GM12801 (cell line): ENCODE measurements at regions not wholly inside any gene's neighbourhood (a gene's known extent, or its start where the extent isn't known, plus 50 kb on each side); places are given as distances from the start of the nearest gene placed in this dataset.

ENCODE experiments used
- TF ChIP-seq, protein P1 (sequence below): IDR thresholded peaks from one replicate; pipeline ENCODE4 v1.5.1; 2011; ENCODE audit warnings: control low read depth; ENCODE audit not compliant: insufficient read length; ENCODE audit errors: extremely low read depth

DNA sequence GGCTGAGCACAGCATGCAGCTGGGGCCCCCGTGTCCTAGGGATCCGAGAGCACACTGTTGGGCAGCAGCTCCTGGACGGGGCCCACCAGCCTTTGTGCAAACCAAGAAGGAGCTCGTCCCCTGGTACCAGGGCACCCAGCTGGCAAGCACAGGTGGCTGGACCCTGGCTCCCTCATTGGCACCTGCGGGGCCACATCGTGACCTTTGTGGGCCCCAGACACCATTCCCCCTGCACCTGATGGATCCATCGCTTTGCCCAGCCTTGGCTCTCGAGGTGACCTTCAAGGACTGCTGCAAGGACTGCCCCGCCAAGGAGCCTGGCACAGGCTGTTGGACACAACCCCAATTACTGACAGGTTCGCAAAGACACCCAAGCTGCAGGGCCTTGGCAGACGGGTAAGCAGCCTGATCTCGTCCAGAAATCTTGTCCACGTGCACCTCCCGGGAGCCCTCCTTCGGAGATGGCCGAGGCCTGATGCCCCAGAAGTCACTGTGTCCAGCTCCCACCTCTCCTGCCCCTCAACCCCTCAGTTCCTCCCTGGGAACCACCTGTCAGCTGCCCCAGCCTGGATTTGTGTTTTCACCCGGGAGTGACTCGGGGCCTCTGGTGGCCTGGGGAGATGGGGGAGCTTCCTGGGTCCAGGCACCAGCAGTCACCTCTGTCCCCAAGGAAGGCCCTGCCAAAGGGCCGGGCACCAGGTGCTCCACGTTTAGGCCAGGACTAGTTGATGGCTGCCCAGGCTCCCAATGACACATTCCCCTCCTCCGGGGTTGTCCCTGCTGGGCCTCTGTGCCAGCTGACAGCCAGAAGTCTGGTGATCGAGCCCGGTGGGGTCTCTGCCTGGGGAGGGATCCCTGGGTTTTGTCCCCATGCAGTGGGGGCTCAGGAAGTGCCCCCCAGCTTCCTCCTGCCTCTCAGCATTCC lies 137.1 kb upstream of the PPP1R26 start:
- TF ChIP-seq, protein P1, sequence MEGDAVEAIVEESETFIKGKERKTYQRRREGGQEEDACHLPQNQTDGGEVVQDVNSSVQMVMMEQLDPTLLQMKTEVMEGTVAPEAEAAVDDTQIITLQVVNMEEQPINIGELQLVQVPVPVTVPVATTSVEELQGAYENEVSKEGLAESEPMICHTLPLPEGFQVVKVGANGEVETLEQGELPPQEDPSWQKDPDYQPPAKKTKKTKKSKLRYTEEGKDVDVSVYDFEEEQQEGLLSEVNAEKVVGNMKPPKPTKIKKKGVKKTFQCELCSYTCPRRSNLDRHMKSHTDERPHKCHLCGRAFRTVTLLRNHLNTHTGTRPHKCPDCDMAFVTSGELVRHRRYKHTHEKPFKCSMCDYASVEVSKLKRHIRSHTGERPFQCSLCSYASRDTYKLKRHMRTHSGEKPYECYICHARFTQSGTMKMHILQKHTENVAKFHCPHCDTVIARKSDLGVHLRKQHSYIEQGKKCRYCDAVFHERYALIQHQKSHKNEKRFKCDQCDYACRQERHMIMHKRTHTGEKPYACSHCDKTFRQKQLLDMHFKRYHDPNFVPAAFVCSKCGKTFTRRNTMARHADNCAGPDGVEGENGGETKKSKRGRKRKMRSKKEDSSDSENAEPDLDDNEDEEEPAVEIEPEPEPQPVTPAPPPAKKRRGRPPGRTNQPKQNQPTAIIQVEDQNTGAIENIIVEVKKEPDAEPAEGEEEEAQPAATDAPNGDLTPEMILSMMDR: no peak

DNA sequence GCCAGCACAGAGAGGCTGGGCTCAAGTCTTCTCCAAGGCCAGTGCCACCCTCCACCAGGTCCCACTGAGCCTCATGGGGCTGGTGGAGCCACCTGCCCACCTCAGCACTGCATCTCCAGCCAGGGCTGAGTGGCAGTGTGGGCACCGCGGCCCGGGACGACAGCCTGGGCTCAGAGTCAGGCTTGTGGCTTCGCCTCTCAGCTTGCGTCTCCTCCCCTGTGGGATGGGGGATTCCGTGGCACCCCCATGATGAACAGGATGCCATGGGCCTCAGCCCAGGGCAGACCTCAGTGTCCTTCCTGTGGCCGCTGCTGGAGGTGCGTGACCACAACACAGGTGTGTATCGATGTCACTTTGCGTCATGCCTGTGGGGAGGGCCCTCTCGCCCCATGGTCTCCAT lies 136.4 kb upstream of the PPP1R26 start:
- TF ChIP-seq, protein P1: no peak

DNA sequence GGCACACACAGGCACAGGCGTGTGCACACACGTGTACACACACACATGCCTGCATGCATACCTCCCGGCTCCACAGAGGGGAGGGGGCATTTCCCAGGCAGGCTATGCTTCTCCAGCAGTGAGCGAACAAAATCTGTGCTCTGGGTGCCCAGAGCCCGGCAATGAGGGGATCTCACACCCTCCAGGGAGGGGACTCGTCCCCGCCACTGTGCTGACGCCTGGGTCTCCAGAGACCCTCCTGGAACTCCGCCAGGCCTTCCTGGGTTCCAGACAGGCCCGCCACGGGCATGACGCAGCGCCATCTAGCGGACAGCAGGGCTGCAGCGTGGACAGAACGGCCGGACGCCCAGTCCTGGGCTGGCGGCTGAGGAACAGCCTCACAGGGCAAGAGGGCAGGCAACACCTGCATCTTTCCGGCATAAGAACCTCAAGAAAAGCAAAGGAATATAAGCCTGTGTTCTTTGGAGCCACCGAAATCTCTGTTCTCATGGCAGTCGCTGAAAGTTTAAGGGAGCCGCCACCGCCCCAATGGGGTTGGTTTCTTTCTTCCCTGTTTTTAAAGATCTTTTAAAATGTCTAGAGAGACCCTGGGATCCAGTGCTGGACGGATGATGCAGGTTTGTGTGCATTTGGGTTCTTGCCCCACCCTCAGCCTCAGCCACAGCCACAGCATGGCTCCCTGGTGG lies 135.6 kb upstream of the PPP1R26 start:
- TF ChIP-seq, protein P1: no peak

DNA sequence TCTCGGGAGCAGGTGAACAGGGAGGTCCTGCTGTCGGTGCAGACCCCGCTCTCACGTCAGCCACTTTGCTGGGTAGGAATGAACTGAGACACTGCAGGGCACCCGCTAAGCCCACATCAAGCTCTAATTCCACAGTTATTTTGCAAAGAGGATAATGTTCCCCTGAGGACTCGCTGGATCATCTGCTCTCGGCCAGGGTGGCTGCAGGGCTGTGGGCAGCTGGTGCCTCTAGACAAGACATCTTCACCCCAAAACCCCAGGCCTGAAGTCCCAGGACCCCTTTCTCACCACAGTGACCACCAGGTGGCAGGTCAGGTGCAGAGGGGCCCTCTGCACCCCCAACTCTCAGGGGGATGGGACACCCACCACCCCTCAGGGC lies 135.1 kb upstream of the PPP1R26 start:
- TF ChIP-seq, protein P1: no peak

DNA sequence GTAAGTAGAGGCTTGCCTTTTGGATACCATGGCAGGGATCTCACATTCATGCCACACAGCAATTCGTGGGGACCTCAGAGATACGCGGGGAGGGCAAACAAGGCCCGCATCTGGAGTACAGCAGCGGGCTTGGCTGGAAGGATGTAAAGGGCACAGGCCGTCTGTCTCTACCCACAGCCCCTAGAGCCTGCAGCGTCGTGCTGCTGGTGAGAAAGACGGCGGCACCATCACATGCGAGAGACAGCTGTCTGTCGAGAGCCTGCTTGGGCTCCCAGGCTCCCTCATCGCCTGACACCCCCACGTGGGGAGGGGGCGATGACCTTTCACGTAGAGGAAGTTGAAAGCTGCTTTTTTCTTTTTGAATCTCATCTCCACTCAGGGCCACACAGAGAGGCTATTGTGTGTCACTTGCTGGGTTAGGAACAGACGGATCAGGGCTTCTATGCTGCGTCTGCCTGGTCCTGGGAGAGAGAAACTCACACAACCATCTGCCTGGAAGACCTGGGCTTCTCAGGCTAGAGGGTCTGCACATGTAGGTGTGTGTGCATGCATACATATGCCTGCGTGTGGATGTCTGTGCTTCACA lies 134.6 kb upstream of the PPP1R26 start:
- TF ChIP-seq, protein P1: no peak

DNA sequence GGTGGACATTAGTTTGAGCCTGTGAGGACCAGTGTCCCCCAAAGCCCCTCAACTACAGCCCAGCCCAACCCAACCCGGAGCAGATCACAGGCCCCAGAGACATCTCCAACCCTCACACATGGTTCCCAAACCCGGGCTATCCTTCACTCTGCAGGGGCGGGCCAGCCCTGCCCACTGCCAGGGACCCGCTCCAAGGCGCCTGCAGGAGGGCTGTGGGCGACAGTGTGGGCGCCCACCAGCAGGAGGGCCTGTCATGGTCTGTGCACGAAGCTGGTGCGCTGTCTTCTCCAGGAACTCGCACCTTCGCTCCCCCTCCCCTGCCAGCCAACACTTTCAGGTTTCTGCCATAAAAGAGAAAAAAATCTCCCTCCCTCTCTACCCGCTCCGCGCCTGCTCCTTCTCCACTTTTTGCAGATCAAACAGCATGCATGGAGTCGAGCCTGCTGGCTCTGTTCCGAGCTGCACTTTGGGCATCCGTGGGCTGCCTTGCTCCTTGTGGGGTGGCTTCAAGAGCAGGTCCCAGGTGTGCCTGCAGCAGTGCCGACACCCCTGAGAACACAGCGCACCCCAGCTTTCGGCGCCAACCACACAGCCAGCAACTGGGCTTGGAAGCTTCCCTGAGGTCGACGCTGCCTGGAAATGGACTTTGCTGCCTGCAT lies 133.7 kb upstream of the PPP1R26 start:
- TF ChIP-seq, protein P1: no peak
